GM12873 (cell line): ENCODE measurements at regions not wholly inside any gene's neighbourhood (a gene's known extent, or its start where the extent isn't known, plus 50 kb on each side); places are given as distances from the start of the nearest gene placed in this dataset.

Experiments used
- CTCF ChIP-seq: IDR thresholded peaks from 2 replicates; pipeline ENCODE4 v1.5.1; 2012; ENCODE audit warnings: low read depth, mild to moderate bottlenecking, moderate library complexity, low read length, control low read depth; ENCODE audit not compliant: insufficient read depth; ENCODE audit errors: missing control alignments

- no peak for TF ChIP-seq CTCF
Observed at GRCh38 chr2:128617661-128618060, 299.0 kb upstream of the HS6ST1 start.

DNA sequence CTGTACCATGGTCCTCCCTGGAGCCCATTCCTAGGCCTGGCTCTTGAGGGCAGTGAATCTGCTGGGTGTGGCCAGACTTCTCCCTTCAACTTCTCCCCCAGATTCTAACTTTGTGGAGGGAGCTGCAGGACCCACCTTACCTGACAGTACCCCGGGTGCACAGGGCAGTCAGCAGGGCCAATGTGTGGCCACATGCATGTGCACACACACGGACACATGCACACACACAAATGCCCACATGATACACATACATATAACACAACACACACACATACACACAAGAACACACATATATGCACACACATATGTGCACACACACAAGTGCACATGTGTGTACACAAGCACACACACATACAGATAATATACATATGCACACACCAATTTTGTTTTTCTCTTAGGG is 300.0 kb upstream of the HS6ST1 start:
- TF ChIP-seq CTCF: no peak

DNA sequence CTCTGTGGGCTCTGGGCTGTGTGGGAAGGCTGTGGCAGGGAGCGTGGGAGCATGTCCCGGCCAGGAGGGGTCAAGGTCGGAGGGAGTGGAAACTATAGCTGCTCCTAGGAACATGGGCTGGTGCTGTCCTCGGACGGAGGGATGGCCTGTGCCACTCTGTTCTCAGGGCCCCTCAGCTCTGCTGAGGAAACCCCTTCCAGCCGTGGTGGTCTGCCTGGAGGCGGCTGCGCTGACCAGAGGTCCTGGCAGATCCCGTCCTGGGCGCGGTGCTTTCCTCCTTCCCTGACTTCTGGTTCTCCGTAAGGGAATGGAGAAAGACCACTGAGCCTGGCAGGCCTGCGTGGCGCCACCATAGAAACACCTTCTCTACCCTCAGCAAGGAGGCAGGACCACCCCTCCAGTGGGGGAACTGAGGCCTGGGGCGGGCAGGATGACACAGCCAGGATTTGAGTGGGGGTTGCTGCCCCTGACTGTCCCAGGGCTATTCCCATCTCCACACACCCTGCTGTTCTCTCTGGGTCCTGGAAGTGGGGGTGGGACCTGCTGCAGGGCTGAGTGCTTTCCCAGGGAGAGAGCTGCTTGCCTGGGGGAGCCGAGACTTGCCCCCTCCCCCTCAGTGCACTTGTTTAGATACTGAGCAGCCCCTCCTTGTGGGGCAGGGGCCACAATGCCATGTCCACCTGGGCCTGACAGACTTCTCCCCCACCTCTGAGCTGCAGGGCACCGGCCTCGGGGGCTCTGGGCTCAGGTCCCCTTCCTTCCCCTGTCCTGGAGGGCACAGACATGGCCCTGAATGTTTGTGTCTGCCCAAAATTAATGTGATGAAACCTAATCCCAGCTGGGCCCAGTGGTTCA is 301.0 kb upstream of the HS6ST1 start:
- TF ChIP-seq CTCF: no peak

DNA sequence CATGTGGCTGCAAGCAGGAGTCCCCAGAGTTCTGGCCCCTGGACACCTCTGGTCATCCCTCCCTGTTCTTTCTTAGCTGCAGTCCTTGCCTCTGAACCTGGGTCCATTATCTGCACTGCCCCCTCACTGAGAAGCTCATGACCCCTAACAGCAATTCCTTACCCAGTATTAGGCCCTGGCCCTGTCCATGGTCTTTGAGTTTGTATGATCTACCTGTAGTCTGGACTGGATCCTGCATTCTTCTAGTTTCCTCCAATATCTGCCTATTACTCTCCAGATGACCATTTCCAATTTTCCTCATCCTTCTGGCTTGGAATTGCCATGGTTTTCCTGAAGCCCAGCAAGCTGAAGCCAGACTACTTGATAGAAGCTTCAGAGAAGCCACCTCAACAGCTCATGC is 302.4 kb upstream of the HS6ST1 start:
- no peak for TF ChIP-seq CTCF

- TF ChIP-seq CTCF: no peak
Observed at GRCh38 chr2:128622371-128622770, 303.7 kb upstream of the HS6ST1 start.

DNA sequence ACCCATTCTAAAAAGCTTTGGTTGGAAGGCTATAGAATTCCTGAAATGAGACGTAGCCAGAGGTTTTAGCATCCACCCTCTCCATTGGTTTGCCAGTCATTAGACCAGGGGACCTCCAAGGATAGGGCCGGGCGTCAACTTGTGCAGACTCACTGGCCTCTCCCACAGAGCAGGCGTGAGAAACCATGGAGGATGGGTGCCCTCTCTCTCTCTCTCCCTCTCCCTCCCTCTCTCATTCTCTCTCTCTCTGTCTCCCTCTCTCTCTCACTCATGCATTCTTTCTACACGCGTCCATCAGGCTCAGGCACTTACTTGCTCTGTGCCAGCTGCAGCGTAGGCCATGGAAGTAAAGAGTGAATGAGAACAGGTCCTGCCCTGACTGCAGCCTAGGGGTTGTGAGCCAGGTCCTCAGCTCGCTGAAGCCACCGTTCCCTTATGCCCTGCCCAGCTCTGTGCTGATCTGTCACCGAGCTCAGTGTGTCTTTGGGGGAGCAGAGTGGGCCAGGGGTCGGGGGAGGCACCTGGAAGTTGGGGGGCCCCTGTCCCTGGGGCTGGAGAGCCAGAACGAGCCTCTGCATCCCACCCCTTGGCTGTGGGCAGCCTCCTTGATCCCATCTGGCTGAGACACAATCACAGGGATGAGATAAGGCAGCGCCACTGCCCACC is 304.4 kb upstream of the HS6ST1 start:
- no peak for TF ChIP-seq CTCF
